Right atrium auricular region (tissue), 2 donors: ENCODE measurements at regions not wholly inside any gene's neighbourhood (a gene's known extent, or its start where the extent isn't known, plus 50 kb on each side); places are given as distances from the start of the nearest gene placed in this dataset.

ENCODE experiments used
- DNase-seq: peaks from one replicate; pipeline ENCODE4 v3.0.0-alpha.2; 2019; ENCODE audit warnings: low spot score
- H3K27ac ChIP-seq, 2 donors: fragments of 200-600 bp; sonication (generic); 1 replicate in 1 of 2; 2 replicates in 1 of 2; pipeline ENCODE4 v1.5.1; 2016 to 2019
- H3K27me3 ChIP-seq, 2 donors: fragments of 200-600 bp; sonication (generic); one replicate each; pipeline versions ENCODE4 v1.5.1 to v1.6.0; 2017 to 2019
- H3K36me3 ChIP-seq: fragments of 200-600 bp; sonication (generic); one replicate; pipeline ENCODE4 v1.5.1; 2016
- H3K4me1 ChIP-seq, 2 donors: fragments of 200-600 bp; sonication (generic); one replicate each; pipeline versions ENCODE4 v1.5.1 to v1.6.0; 2017 to 2019
- H3K4me3 ChIP-seq, 2 donors: fragments of 200-600 bp; sonication (generic); 1 replicate in 1 of 2; 2 replicates in 1 of 2; pipeline ENCODE4 v1.5.1; 2017 to 2019; ENCODE audit warnings: mild to moderate bottlenecking in 1 of 2, moderate library complexity in 1 of 2
- H3K9me3 ChIP-seq, 2 donors: fragments of 200-600 bp; sonication (generic); one replicate each; pipeline ENCODE4 v1.5.1; 2019
- TF ChIP-seq, protein P1 (sequence below), 2 donors: fragments of 200-600 bp; sonication (generic); IDR thresholded peaks; one replicate each; pipeline ENCODE4 v1.5.1; 2019; ENCODE audit warnings: antibody characterized with exemption in 2 of 2

- TF ChIP-seq, protein P1, sequence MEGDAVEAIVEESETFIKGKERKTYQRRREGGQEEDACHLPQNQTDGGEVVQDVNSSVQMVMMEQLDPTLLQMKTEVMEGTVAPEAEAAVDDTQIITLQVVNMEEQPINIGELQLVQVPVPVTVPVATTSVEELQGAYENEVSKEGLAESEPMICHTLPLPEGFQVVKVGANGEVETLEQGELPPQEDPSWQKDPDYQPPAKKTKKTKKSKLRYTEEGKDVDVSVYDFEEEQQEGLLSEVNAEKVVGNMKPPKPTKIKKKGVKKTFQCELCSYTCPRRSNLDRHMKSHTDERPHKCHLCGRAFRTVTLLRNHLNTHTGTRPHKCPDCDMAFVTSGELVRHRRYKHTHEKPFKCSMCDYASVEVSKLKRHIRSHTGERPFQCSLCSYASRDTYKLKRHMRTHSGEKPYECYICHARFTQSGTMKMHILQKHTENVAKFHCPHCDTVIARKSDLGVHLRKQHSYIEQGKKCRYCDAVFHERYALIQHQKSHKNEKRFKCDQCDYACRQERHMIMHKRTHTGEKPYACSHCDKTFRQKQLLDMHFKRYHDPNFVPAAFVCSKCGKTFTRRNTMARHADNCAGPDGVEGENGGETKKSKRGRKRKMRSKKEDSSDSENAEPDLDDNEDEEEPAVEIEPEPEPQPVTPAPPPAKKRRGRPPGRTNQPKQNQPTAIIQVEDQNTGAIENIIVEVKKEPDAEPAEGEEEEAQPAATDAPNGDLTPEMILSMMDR (IDR thresholded peaks at IDR 0.05) = no peak
- Histone ChIP-seq H3K27ac (no peak overlapping the region), H3K4me1 (no peaks in the 10 kb centered on the region), H3K4me3 (no peak overlapping the region), H3K36me3 (no peaks in the 10 kb centered on the region), H3K27me3 (no peaks in the 10 kb centered on the region), H3K9me3 (no peaks in the 10 kb centered on the region)
- no peak for DNase-seq
Observed at GRCh38 chr4:136935305-136935704, 597.0 kb downstream of the PCDH18 start.

GRCh38 chr4:136934601-136935000 is 597.7 kb downstream of the PCDH18 start:
- Histone ChIP-seq H3K9me3 (no peaks in the 10 kb centered on the region), H3K27me3 (no peaks in the 10 kb centered on the region), H3K4me1 (no peaks in the 10 kb centered on the region), H3K36me3 (no peaks in the 10 kb centered on the region), H3K27ac (no peak overlapping the region), H3K4me3 (no peak overlapping the region)
- TF ChIP-seq, protein P1 (IDR thresholded peaks at IDR 0.05) = no peak
- DNase-seq = no peak

GRCh38 chr4:136931781-136932180 is 600.5 kb downstream of the PCDH18 start:
- TF ChIP-seq, protein P1 (IDR thresholded peaks at IDR 0.05) = no peak
- Histone ChIP-seq H3K4me3 (no peak overlapping the region), H3K9me3 (no peaks in the 10 kb centered on the region), H3K27me3 (no peaks in the 10 kb centered on the region), H3K4me1 (no peaks in the 10 kb centered on the region), H3K36me3 (no peaks in the 10 kb centered on the region), H3K27ac (no peak overlapping the region)
- DNase-seq = no peak

- Histone ChIP-seq H3K36me3 (no peaks in the 10 kb centered on the region), H3K4me1 (no peaks in the 10 kb centered on the region), H3K27me3 (no peaks in the 10 kb centered on the region), H3K9me3 (no peaks in the 10 kb centered on the region), H3K27ac (no peak overlapping the region), H3K4me3 (no peak overlapping the region)
- DNase-seq = no peak
- TF ChIP-seq, protein P1 (IDR thresholded peaks at IDR 0.05) = no peak
Observed at GRCh38 chr4:136928957-136929411, 603.3 kb downstream of the PCDH18 start.

- no peaks in the 10 kb centered on the region for H3K4me1 ChIP-seq
- no peak overlapping the region for H3K4me3 ChIP-seq
- no peaks in the 10 kb centered on the region for H3K36me3 ChIP-seq
- H3K27me3 ChIP-seq = no peaks in the 10 kb centered on the region
- no peak overlapping the region for H3K27ac ChIP-seq
- DNase-seq = no peak
- TF ChIP-seq, protein P1 (IDR thresholded peaks at IDR 0.05) = no peak
- no peaks in the 10 kb centered on the region for H3K9me3 ChIP-seq
Observed at GRCh38 chr4:136927172-136927571, 605.1 kb downstream of the PCDH18 start.

DNA sequence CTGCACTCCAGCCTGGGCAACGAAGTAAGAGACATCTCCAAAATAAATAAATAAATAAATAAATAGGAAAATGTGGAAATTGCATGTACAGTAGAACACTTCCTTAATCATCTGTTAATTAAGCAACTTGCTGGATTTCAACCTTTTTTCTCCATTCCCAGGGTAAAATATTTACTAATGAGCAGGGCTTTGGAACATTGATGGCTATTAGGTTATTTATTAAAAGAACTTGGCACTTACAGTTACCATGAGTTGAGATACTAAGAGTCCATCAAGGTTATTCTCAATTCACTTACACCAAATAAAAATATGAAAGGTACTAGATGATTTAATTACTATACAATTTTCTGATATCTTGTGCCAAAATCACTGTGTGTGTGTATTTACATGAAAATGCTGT is 607.1 kb downstream of the PCDH18 start:
- Histone ChIP-seq H3K27me3 (no peaks in the 10 kb centered on the region), H3K27ac (no peak overlapping the region), H3K4me1 (no peaks in the 10 kb centered on the region), H3K9me3 (no peaks in the 10 kb centered on the region), H3K36me3 (no peaks in the 10 kb centered on the region), H3K4me3 (no peak overlapping the region)
- TF ChIP-seq, protein P1 (IDR thresholded peaks at IDR 0.05) = no peak
- DNase-seq = no peak
